ENCODE measurements at regions not wholly inside any gene's neighbourhood (a gene's known extent, or its start where the extent isn't known, plus 50 kb on each side); places are given as distances from the start of the nearest gene placed in this dataset.

DNA sequence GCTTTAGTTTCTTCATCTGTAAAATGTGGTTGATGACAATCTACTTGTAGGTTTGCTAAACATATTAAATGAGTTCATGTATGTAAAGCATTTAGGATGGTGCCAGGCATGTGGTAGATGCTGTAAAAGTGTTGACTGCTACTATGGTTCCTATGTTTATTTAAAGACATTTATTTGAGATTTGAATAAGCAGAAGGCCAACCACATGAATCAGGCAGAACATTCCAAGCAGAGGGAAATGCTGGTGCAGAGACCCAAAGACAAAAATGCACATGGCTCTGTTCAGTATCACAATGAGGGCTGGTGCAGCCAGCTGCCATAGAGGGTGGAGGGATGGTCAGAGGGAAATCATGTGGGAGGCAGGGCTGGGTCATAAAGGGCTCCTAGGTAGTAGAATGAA is 156.2 kb upstream of the PDGFD start:
- no peak overlapping the region for H3K4me2 ChIP-seq (ENCODE audit: low read length)
- H3K36me3 ChIP-seq (ENCODE audit: low read depth, low read length) = no peaks in the 10 kb centered on the region
- no peaks in the 10 kb centered on the region for H3F3A ChIP-seq (ENCODE audit: low read length, unreplicated experiment)
- H3K9me2 ChIP-seq (replicated peaks; ENCODE audit: low read length) = no peaks in the 10 kb centered on the region
- intact Hi-C loops (cut with micrococcal nuclease) = no loop called here
- H4K20me1 ChIP-seq (ENCODE audit: low read length) = no peaks in the 10 kb centered on the region
- no peak overlapping the region for H3K9ac ChIP-seq (ENCODE audit: low read length)
- BruUV-seq (replicated peaks) = no TSS peak
- no peak overlapping the region for H2AFZ ChIP-seq (ENCODE audit: low read length)
- POLR2A ChIA-PET (ENCODE audit: unreplicated experiment) = no interaction called here
- no peaks in the 10 kb centered on the region for H3K4me1 ChIP-seq (ENCODE audit: insufficient read depth, low read length)
- H3K9me3 ChIP-seq (ENCODE audit: low read length) = no peaks in the 10 kb centered on the region
- ATAC-seq = peak; percentile 48
- no peaks in the 10 kb centered on the region for H3K27me3 ChIP-seq (ENCODE audit: low read length)
- DNase-seq = no peak
- H3K79me2 ChIP-seq (ENCODE audit: low read length) = no peaks in the 10 kb centered on the region
- CTCF ChIA-PET = no interaction called here
- no peak overlapping the region for H3K4me3 ChIP-seq (ENCODE audit: low read length)
- no peak for TF ChIP-seq EZH2phosphoT487 (IDR thresholded peaks at IDR 0.05; ENCODE audit: borderline replicate concordance, low read length)
- no peak for TF ChIP-seq EZH2 (IDR thresholded peaks at IDR 0.05; ENCODE audit: low read length, unreplicated experiment)
- TF ChIP-seq, protein P1, sequence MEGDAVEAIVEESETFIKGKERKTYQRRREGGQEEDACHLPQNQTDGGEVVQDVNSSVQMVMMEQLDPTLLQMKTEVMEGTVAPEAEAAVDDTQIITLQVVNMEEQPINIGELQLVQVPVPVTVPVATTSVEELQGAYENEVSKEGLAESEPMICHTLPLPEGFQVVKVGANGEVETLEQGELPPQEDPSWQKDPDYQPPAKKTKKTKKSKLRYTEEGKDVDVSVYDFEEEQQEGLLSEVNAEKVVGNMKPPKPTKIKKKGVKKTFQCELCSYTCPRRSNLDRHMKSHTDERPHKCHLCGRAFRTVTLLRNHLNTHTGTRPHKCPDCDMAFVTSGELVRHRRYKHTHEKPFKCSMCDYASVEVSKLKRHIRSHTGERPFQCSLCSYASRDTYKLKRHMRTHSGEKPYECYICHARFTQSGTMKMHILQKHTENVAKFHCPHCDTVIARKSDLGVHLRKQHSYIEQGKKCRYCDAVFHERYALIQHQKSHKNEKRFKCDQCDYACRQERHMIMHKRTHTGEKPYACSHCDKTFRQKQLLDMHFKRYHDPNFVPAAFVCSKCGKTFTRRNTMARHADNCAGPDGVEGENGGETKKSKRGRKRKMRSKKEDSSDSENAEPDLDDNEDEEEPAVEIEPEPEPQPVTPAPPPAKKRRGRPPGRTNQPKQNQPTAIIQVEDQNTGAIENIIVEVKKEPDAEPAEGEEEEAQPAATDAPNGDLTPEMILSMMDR (conservative IDR thresholded peaks at IDR 0.05; ENCODE audit: low read depth, low read length) = no peak
- H3K27ac ChIP-seq (ENCODE audit: low read length) = no peak overlapping the region

DNA sequence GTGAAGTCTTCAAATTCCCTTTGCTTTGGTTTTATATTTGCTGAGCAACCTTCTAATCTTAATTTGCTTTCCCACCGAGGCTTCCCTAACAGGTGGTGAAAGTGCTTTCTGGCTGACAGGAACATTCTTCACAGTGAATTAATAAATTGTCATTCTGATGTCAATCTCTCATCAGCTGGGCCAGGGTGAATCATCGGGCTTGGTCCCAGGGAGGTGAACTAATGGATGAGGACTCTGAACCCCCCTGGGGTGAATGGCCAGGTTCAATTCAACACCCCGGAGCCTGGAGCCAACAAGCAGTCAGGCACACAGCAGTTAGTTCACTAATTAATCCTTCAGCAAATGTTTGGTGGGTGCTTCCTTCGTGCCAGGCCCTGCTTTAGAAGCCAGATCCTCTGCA is 155.4 kb upstream of the PDGFD start:
- Histone ChIP-seq H3K36me3 (ENCODE audit: low read depth, low read length) (no peaks in the 10 kb centered on the region), H3K79me2 (ENCODE audit: low read length) (no peaks in the 10 kb centered on the region), H3K9me2 (replicated peaks; ENCODE audit: low read length) (no peaks in the 10 kb centered on the region), H3K9ac (ENCODE audit: low read length) (no peak overlapping the region), H3K4me2 (ENCODE audit: low read length) (no peak overlapping the region), H3K9me3 (ENCODE audit: low read length) (no peaks in the 10 kb centered on the region), H2AFZ (ENCODE audit: low read length) (no peak overlapping the region), H3K4me3 (ENCODE audit: low read length) (no peak overlapping the region), H3K4me1 (ENCODE audit: insufficient read depth, low read length) (no peaks in the 10 kb centered on the region), H3K27me3 (ENCODE audit: low read length) (no peaks in the 10 kb centered on the region), H4K20me1 (ENCODE audit: low read length) (no peaks in the 10 kb centered on the region), H3F3A (ENCODE audit: low read length, unreplicated experiment) (no peaks in the 10 kb centered on the region), H3K27ac (ENCODE audit: low read length) (no peak overlapping the region)
- no peak for ATAC-seq
- no peak for DNase-seq
- CTCF ChIA-PET = no interaction called here
- intact Hi-C loops (cut with micrococcal nuclease) = no loop called here
- no TSS peak for BruUV-seq (replicated peaks)
- POLR2A ChIA-PET (ENCODE audit: unreplicated experiment) = interaction anchor here (0.6 kb wide), 1 partner anchor 130 kb away, joined by 6 read pairs; no protein-coding TSS in a partner anchor
- TF ChIP-seq EZH2 (IDR thresholded peaks at IDR 0.05; ENCODE audit: low read length, unreplicated experiment) (no peak), EZH2phosphoT487 (IDR thresholded peaks at IDR 0.05; ENCODE audit: borderline replicate concordance, low read length) (no peak)
- TF ChIP-seq, protein P1 (conservative IDR thresholded peaks at IDR 0.05; ENCODE audit: low read depth, low read length) = no peak

DNA sequence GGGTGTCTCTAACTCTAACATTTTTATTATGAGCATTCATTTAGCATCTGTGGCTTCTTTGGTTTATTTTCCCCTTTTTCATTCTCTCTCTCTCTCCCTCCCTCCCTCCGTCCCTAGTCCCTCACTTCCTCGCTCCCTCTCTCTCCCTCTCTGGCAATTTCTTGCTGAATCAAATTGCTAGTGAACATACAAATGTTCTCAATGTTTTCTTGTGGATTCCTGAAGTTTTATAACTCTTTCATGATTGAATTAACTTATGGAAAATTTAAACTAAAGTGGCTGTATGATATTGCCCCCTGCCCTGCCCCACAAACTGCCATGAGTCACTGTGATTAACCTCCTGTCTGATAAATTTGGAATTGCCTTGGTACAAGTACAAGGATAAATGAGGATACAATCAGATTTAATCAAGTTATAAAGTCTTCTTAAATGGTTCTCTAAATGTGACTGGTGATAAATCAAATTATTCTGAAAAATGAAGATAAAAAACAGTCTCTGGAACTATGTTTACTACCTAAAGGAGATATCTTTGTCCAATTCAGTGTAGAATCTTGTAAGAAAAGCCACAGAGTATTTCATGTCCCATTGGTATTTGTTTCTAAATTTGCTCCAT is 143.0 kb upstream of the PDGFD start:
- no peak for ATAC-seq
- no TSS peak for BruUV-seq (replicated peaks)
- ChIA-PET CTCF (no interaction called here), POLR2A (ENCODE audit: unreplicated experiment) (no interaction called here)
- Histone ChIP-seq H3K4me1 (ENCODE audit: insufficient read depth, low read length) (no peaks in the 10 kb centered on the region), H3K9me3 (ENCODE audit: low read length) (no peaks in the 10 kb centered on the region), H3K4me2 (ENCODE audit: low read length) (no peak overlapping the region), H2AFZ (ENCODE audit: low read length) (no peak overlapping the region), H3K9ac (ENCODE audit: low read length) (no peak overlapping the region), H3K36me3 (ENCODE audit: low read depth, low read length) (no peaks in the 10 kb centered on the region), H3K27me3 (ENCODE audit: low read length) (no peaks in the 10 kb centered on the region; the same call in 1 of the 2 replicates), H3K4me3 (ENCODE audit: low read length) (no peak overlapping the region), H3K9me2 (replicated peaks; ENCODE audit: low read length) (no peaks in the 10 kb centered on the region), H3F3A (ENCODE audit: low read length, unreplicated experiment) (no peaks in the 10 kb centered on the region), H3K79me2 (ENCODE audit: low read length) (no peaks in the 10 kb centered on the region), H3K27ac (ENCODE audit: low read length) (no peak overlapping the region), H4K20me1 (ENCODE audit: low read length) (no peaks in the 10 kb centered on the region)
- intact Hi-C loops (cut with micrococcal nuclease) = no loop called here
- no peak for DNase-seq
- TF ChIP-seq, protein P1 (conservative IDR thresholded peaks at IDR 0.05; ENCODE audit: low read depth, low read length) = no peak
- TF ChIP-seq EZH2 (IDR thresholded peaks at IDR 0.05; ENCODE audit: low read length, unreplicated experiment) = no peak
- no peak for TF ChIP-seq EZH2phosphoT487 (IDR thresholded peaks at IDR 0.05; ENCODE audit: borderline replicate concordance, low read length)

All from PC-3 (cell line).